GM12865 (cell line): ENCODE measurements at regions not wholly inside any gene's neighbourhood (a gene's known extent, or its start where the extent isn't known, plus 50 kb on each side); places are given as distances from the start of the nearest gene placed in this dataset.

Experiments used
- DNase-seq: peaks from one replicate; pipeline ENCODE4 v3.0.0; 2010; ENCODE audit warnings: low read depth
- H3K4me3 ChIP-seq: 2 replicates; pipeline ENCODE4 v1.5.1; 2011; ENCODE audit warnings: mild to moderate bottlenecking, low read depth, low read length, control low read depth
- TF ChIP-seq, protein P1 (sequence below): IDR thresholded peaks from 2 replicates; pipeline ENCODE4 v1.5.1; 2011; ENCODE audit warnings: low read length, control low read depth, low read depth, inconsistent platforms; ENCODE audit not compliant: insufficient read depth; ENCODE audit errors: missing control alignments

- DNase-seq: no peak
Observed at GRCh38 chr6:22749696-22750095, 180.3 kb downstream of the HDGFL1 start.

GRCh38 chr6:22751223-22751622 is 181.9 kb downstream of the HDGFL1 start:
- no peak overlapping the region for H3K4me3 ChIP-seq
- DNase-seq: no peak
- TF ChIP-seq, protein P1, sequence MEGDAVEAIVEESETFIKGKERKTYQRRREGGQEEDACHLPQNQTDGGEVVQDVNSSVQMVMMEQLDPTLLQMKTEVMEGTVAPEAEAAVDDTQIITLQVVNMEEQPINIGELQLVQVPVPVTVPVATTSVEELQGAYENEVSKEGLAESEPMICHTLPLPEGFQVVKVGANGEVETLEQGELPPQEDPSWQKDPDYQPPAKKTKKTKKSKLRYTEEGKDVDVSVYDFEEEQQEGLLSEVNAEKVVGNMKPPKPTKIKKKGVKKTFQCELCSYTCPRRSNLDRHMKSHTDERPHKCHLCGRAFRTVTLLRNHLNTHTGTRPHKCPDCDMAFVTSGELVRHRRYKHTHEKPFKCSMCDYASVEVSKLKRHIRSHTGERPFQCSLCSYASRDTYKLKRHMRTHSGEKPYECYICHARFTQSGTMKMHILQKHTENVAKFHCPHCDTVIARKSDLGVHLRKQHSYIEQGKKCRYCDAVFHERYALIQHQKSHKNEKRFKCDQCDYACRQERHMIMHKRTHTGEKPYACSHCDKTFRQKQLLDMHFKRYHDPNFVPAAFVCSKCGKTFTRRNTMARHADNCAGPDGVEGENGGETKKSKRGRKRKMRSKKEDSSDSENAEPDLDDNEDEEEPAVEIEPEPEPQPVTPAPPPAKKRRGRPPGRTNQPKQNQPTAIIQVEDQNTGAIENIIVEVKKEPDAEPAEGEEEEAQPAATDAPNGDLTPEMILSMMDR: no peak

More at GRCh38 chr6:22749696-22750095, 180.3 kb downstream of the HDGFL1 start:
- no peak overlapping the region for H3K4me3 ChIP-seq
- TF ChIP-seq, protein P1: no peak

- no peak overlapping the region for H3K4me3 ChIP-seq
- DNase-seq: no peak
- TF ChIP-seq, protein P1: no peak
Observed at GRCh38 chr6:22752522-22752921, 183.2 kb downstream of the HDGFL1 start.

GRCh38 chr6:22754061-22754460 is 184.7 kb downstream of the HDGFL1 start:
- no peak overlapping the region for H3K4me3 ChIP-seq
- TF ChIP-seq, protein P1: no peak
- no peak for DNase-seq

DNA sequence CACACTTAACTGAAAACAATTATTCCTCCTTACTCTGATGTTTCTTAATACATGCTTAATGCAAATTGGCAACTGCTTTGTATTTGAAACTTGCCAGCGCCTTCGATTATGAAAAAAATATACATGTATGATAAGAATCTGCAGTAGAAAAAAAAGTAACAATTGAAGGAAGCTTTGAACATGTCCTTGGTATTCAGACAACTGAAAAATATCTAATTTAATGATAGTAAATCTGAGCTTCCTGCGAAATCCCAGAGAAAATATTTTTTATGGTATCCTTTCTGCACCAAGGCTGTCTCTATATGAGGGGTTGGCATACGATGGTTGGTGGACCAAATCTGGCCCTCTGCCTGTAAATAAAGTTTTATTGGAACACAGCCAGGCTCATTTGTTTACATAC is 186.2 kb downstream of the HDGFL1 start:
- H3K4me3 ChIP-seq: no peak overlapping the region
- no peak for DNase-seq
- TF ChIP-seq, protein P1: no peak

- H3K4me3 ChIP-seq: no peak overlapping the region
- DNase-seq: no peak
- TF ChIP-seq, protein P1: no peak
Observed at GRCh38 chr6:22756365-22756764, 187.0 kb downstream of the HDGFL1 start.

- H3K4me3 ChIP-seq: no peak overlapping the region
- TF ChIP-seq, protein P1: no peak
- DNase-seq: no peak
Observed at GRCh38 chr6:22764496-22764895, 195.1 kb downstream of the HDGFL1 start.
